ENCODE measurements at regions not wholly inside any gene's neighbourhood (a gene's known extent, or its start where the extent isn't known, plus 50 kb on each side); places are given as distances from the start of the nearest gene placed in this dataset.

DNA sequence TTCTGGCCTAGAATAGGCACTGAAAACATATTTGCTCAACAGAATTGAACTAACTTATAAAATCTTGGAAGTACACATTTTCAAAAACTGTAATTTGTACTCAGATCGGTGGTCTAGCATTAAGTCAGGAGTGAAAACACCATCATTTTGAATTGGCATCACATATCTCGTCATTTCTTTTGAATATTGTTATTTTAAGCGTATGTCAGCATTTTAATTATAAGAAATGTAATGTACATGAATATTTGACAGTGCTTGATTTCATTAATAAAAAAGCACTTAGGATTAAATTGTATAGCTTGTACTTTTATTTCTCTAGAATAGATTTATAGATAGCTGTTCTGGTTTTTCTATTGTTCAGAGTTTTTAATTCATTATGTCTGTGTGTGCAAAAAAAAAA lies 892.2 kb downstream of the BCL11B start:
- TF ChIP-seq CTCF (IDR thresholded peaks at IDR 0.05; ENCODE audit: insufficient read depth, low read depth, low read length) (no peak), EZH2 (IDR thresholded peaks at IDR 0.05; ENCODE audit: insufficient read depth, low read length) (no peak)

Measured in astrocyte (in vitro differentiated cells and primary cell).